ENCODE measurements at regions not wholly inside any gene's neighbourhood (a gene's known extent, or its start where the extent isn't known, plus 50 kb on each side); places are given as distances from the start of the nearest gene placed in this dataset.

DNA sequence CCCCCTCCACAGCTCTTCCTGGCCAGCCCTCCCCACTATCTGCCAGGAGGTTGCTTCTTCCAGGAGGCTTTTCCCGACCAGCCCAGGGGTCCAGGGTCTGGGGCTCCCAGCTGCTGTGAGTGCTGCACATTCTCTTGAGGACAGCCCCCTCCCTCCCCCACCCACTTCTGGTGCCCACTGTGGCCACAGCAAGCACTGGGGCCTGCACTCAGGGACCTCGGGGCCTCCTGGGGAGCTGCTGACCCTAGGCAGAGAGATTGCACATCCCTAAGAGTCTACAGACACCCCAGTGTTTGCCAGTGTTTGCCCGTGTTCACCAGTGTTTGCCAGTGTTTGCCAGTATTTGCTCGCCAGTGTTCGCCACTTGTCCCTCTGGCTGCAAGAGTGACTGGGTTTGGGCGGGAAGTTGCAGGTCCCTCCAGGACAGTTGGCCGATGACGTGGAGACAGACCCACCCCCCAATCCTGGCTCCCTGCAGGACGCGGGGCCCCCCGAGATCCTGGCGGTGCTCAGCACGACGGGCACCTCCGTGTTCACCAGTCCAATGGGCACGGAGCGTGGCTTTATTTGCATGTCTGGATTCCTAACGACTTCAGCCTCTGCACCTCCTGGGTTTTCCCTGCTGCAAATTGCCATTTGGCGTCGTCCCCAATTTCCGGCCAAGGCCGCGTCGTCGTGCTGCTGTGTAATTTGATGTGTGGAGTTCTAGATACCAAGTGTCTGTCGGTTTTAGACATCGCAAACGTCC, 87.5 kb upstream of the NKX1-1 start:
- DNase-seq, result no peak

DNA sequence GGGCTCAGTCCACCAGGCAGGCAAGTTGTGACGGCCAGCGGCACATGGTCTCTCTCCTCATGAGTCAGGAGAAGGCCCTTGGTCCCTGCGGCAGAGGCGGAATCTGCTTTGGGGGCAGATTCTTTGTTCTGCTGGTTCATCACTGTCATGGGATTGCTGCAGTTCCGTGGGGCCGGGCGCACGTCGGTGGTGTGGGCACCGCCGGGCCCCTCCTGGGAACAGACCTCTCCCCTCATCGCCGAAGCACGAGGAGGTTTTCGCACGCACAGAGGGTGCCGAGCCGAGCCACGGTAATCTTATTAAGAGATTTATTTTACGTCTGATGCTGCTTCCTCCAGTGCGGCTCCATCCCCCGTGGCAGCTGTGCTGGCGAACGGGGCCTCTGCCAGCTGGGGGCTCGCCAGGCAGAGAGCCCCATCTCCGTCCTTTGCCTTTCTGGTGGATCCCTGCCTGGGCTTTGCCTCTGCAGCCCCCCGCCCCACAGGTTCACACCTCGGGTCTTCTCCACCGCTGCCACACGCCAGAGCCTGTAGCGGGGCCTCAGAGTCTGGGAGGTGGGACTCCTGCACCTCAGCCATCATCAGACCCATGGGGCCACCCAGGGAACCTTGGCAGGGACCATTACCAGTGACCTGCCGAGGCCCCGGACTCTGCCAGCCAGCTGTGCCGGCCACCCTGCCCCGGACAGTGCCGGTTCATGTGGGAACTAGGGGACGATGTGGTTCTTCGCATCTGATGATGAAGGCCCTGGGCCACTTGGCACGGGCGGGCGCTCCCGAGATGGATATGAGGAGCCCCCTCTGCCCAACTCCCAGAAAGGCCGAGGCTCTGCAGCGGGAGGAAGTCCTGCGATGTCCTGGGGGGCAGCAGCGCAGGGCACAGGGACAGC, 86.7 kb upstream of the NKX1-1 start:
- DNase-seq, result no peak

GRCh38 chr4:1492142-1492457, 85.9 kb upstream of the NKX1-1 start:
- no peak for DNase-seq

- DNase-seq, result no peak
These were observed 85.3 kb upstream of the NKX1-1 start for GRCh38 chr4:1491328-1492141.

DNA sequence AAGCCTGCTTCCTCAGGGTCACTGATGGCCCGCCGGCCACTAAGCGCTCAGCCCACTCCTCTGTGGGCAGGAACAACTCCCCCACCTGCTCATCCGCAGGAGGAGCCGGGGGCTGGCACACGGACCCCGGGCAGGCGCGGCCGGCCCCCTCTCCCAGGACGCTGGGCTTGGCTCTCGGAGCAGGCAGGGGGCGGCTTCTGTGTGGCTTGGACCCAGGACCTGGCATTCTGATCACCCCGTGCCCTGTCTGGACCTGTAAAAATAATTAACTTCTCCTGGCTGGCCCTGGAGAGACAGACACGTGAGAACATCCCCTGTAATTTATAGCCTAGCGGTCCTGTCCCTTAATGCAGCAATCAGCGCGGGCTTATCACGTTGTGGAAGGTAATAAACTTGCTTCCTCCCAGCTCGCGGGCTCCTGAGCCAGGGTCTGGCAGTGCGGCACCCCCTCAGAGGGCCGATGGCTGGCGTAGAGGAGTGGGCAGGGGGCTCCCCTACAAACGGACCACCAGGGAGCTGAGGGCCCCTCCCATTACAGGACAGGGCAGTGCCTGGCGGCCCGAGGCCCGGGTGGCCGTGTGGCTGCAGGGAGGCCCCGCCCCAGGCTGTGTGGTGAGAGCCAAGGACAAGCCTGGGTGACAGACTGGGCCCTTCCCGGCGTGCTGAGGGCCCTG, 84.5 kb upstream of the NKX1-1 start:
- no peak for DNase-seq

DNA sequence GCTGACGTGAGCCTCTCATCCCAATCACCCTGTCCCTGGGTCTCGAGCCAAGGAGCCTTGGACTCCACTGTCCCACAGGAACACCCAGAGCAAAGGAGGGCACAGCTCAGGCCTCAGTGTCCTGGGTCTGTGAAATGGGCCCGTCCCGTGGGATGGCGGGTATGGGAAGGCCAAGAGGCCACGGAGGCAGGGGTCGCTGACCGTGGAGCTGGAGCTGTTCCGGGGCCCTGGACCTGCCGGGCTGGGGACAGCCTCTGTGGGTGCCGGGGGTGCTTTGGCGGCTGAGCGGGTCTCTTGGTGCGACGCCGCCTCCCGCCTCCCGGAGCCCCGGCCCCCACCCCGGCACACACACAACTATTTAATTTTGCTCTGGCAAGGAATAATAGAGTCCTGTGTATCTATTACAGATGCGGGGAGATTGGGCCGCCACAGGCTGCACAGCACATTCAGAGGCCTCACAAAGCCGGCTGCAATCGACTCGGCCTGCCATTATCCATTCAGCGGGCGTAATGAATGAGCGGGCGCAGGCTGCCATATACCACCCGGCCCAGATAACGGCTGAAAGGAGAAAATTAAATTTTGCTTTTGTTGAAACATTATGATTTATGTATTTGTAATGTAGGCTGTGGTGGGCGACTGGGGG, 83.9 kb upstream of the NKX1-1 start:
- no peak for DNase-seq

DNA sequence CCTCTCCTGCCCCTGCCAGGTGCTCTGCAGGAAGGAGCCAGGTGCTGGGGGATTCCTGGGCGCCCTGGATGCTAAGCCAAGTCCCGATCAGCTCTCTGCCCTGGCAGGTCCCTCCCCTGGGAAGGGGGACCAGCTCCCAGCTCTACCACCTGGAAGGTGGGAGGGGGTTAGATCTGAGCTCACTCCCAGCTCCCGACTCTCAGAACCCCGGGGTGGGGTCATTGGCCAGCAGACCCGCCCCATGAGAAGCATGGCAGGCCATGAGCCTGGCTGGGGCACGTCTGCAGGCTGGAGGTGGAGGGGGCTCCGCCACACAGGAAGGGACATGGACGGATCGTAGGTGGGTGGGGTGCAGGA, 83.4 kb upstream of the NKX1-1 start:
- DNase-seq, result no peak

DNA sequence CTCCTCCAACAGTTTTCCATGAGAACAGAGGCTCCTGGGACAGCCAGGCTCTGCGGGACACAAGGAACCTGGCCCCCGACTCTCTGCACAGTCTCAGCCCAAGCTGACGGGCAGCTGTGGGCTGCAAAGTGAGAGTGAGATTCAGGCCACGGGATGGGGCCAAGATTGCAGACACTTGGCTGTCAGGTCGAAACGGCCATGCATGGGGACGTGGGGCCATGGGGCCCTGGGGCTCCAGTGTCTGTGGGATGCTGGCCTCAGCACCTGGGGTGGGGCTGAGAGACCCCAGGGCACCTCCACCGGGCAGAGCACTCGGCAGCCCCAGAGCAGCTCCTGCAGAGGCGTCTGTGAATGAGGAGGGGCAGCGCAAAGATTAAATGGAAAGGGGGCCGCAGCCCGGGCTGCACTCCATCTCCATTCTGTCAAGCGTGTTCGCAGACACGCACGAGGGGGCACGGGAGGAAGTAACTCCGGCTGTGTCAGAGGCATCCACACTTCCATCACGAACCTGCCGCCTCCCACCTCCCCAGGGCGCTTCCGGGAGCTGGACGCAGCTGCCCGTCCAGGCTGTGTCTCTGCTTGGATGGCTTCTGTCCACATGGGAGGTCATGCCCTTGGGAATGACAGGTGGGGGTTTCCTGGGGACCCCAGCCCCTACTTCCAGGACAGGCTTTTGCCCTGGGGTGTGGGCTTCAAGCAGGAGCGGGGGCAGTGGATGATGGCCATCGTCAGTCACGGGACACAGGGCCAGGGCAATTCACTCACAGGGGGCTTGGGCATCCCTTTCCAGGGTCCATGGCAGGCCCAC, 82.8 kb upstream of the NKX1-1 start:
- no peak for DNase-seq

DNA sequence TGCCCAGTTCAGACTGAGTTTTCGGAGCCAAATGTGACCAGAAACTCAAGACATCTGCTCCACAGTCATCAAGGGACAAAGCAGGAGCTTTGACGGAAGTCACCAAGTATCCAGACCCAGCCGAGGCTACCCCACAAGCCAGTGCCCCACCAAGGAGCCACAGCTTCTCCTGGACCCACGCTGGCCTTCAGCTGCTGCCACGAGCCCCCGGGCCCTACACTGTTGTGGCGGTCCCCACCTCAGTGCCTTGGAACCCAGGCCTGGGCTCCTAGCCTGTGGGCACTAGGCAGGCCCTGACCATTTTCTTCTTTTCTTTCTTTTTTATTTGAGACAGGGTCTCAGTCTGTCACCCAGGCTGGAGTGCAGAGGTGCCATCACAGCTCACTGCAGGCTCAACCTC, 82.1 kb upstream of the NKX1-1 start:
- no peak for DNase-seq

GRCh38 chr4:1487761-1488160, 81.5 kb upstream of the NKX1-1 start:
- DNase-seq, result no peak

DNA sequence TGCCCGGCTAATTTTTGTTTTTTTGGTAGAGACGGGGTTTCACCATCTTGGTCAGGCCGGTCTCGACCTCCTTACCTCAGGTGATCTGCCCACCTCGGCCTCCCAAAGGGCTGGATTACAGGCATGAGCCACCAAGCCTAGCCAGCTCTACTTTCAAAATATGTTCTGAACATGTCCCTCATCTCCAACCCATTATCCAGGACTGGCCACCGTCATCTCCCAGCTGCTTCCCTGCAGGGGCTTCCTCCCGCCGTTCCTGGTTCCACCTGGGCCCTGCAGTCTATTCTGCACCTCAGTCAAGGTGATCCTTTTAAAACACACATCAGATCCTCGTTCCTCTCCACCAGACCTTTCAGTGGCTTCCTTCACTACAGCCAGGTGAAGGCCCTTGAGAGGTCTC, 80.9 kb upstream of the NKX1-1 start:
- no peak for DNase-seq

DNA sequence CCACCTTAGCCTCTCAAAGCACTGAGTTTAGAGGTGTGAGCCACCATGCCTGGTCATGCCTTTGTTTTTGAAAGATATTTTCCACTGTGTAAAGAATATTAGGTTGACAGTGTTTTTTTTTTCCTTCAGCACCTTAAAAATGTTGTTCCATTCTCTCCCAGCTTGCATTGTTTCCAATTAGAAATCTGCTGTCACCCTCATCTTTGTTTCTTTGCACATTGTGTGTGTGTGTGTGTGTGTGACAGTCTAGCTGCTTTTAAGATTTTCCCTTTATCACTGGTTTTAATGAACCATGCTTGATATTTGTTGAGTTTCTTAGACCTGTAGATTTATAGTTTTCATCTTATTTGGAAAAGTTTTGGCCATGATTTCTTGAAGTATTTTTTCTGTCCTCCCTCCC, 79.0 kb upstream of the NKX1-1 start:
- DNase-seq, result no peak

DNA sequence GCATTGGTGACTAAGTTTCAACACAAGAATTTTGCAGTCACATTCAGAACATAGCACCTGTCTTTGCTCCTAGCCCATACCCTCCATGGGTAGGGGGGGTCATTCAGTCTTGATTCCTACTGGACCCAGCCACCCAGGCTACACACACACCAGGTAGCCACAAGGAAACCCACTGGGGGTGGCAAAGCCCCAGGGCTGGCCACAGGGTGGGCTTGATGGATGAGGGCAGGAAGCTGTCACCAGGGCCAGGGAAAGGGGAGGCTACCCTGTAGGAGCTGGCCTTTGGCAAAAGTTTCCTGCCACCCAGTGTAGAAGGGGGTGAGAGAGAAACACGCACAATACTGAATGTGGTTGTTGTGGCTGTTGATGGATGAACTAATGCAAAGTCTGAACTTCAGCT, 74.5 kb upstream of the NKX1-1 start:
- no peak for DNase-seq

DNA sequence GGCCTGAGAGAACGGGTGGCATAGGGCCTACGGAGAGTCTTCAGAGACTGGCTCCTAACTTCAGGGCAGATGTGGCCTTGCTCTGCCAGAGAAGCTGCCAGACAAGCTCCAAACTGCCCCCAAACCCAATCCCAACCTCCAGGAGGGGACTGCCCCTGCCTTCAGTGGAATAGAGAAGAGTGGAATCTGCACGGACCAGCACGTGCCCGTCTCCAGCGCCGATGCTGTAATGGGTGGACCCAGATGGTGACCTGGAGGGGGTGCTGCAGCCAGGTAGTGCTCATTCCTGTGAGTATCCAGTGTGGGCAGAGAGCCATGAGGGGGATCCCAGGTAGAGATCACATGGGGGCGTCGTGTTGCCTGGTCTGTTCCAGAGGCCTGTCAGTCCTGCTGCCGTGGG, 73.2 kb upstream of the NKX1-1 start:
- no peak for DNase-seq

DNA sequence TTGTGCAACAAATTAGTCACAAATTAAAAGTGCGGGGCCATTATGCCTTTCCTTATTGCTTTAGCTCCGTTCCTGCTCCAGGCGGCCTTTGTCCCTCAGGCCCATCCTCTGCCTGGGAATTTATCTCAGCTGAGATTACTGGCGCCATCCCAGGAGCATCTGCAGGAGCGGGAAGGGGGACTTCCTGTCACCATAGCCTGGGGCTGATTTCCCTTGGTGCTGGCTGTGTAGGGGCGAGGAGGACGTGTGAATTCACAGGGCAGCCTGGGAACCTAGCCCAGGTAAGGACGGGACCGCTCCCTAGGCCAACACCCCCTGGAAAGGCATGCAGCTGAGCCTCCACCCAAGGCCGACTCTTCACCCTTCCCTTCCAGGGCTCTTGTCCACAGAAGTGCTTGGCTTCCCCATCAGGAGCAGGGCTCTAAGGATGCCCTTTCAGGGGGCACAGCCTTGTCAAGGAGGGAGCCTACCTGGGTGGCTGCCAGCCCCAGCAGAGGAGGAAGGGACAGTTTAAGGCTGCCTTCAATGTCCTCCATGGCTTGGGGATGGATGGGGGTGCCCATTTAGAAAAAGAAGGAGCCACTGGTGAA, 72.6 kb upstream of the NKX1-1 start:
- no peak for DNase-seq

DNA sequence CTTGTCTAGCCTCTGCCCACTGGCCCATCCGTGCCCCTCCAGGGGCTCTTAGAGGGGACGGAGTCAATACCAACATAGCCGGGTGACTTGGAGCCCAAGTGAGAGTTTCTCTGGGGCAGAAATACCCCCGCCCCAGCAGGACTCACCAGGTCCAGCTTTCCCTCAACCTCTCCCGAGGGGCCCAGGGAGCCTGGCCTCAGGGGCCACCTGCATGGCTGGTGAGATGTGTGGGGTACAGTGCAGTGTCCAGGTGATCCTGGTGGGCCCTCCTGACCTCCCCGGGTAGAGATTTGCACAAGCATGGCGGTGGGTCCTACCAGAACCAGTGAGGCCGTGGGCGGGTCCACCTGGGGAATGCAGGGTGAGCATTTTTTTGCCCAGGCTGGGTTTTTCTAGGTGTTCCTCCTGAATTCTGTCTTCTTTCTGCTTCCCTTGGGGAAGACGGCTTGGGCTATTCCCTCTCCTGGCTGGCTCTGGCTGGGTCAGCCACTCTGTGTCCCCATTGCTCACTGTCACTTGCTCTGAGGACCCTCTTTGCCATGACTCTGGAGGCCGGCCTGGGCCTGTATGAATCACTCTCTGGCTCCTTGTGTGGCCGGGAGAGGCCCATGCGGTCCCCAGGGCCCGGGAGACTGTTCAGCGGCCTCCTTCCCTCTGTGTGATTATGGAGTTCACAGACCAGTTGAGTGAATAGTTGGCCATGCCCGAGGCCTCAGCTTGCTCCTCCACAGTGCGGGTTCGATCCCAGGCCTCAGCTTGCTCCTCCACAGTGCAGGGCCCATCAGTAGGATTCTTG, 71.0 kb upstream of the NKX1-1 start:
- DNase-seq, result no peak

GRCh38 chr4:1476140-1476513, 69.9 kb upstream of the NKX1-1 start:
- no peak for DNase-seq

DNA sequence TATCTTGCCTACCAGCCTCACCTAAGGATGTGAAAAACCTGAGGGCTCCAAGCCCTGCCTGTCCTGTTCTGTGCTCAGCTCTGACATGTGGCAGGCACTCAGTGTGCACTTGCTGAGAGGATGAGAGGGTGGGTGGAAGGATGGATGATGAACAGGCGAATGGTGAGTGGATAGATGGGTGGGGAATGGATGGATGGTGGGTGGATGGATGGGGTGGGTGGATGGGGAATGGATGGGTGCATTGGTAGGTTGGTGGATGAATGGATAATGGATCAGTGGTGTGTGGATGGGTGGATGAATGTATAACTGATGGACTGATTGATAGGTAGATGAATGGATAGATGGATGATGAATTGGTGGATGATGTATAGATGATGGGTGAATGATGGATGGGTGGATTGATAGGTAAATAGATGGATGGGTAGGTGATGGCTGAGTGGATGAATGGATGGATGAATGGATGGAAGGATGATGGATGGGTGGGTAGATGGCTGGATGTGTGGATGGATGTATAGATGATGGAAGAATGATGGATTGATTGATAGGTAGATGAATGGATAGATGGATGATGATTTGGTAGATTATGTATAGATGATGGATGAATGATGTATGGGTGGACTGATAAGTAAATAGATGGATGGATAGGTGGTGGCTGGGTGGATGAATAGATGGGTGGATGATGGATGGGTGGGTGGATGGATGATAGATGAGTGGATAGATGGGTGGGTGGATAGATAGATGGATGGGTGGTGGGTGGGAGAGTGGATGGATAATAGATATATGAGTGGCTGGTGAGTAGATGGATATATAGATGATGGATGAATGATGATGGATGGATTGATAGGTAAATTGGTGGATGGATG, 69.3 kb upstream of the NKX1-1 start:
- no peak for DNase-seq
